ENCODE measurements at regions not wholly inside any gene's neighbourhood (a gene's known extent, or its start where the extent isn't known, plus 50 kb on each side); places are given as distances from the start of the nearest gene placed in this dataset.

- intact Hi-C loops (cut with micrococcal nuclease; ENCODE audit: unreplicated experiment), result no loop called here
- Histone ChIP-seq H3K4me1 (replicated peaks; ENCODE audit: insufficient read depth) (no peaks in the 10 kb centered on the region), H3K9me2 (ENCODE audit: insufficient read depth) (no peaks in the 10 kb centered on the region), H3K36me3 (ENCODE audit: low read depth) (no peaks in the 10 kb centered on the region), H3K27me3 (ENCODE audit: insufficient read depth, low read depth) (no peaks in the 10 kb centered on the region), H3K79me2 (ENCODE audit: low read depth) (no peaks in the 10 kb centered on the region), H2AFZ (no peak overlapping the region), H3F3A (ENCODE audit: insufficient read depth, low read depth) (no peaks in the 10 kb centered on the region), H4K20me1 (ENCODE audit: insufficient read depth) (no peaks in the 10 kb centered on the region), H3K9me3 (ENCODE audit: insufficient read depth, low read depth) (no peaks in the 10 kb centered on the region), H3K27ac (no peak overlapping the region), H3K4me2 (no peak overlapping the region), H3K4me3 (no peak overlapping the region)
- CTCF ChIA-PET, result no interaction called here
- DNase-seq, result no peak
- POLR2A ChIA-PET (ENCODE audit: unreplicated experiment), result no interaction called here
- no TSS peak for BruUV-seq (replicated peaks)
- TF ChIP-seq CTCF (conservative IDR thresholded peaks at IDR 0.05) (no peak), EZH2 (IDR thresholded peaks at IDR 0.05; ENCODE audit: low read depth) (no peak)
Observed at GRCh38 chr14:87643005-87643404, 350.0 kb downstream of the GALC start.

GRCh38 chr14:87640553-87640952 lies 352.4 kb downstream of the GALC start:
- Histone ChIP-seq H3K9me2 (ENCODE audit: insufficient read depth) (no peaks in the 10 kb centered on the region), H3K27me3 (ENCODE audit: insufficient read depth, low read depth) (no peaks in the 10 kb centered on the region), H3K79me2 (ENCODE audit: low read depth) (no peaks in the 10 kb centered on the region), H3K4me1 (replicated peaks; ENCODE audit: insufficient read depth) (no peaks in the 10 kb centered on the region), H3F3A (ENCODE audit: insufficient read depth, low read depth) (no peaks in the 10 kb centered on the region), H3K4me2 (no peak overlapping the region), H3K36me3 (ENCODE audit: low read depth) (no peaks in the 10 kb centered on the region), H3K4me3 (no peak overlapping the region), H2AFZ (no peak overlapping the region), H3K27ac (no peak overlapping the region), H4K20me1 (ENCODE audit: insufficient read depth) (no peaks in the 10 kb centered on the region), H3K9me3 (ENCODE audit: insufficient read depth, low read depth) (no peaks in the 10 kb centered on the region)
- ChIA-PET CTCF (no interaction called here), POLR2A (ENCODE audit: unreplicated experiment) (no interaction called here)
- BruUV-seq (replicated peaks), result no TSS peak
- intact Hi-C loops (cut with micrococcal nuclease; ENCODE audit: unreplicated experiment), result no loop called here
- DNase-seq, result no peak
- TF ChIP-seq EZH2 (IDR thresholded peaks at IDR 0.05; ENCODE audit: low read depth) (no peak), CTCF (conservative IDR thresholded peaks at IDR 0.05) (no peak)

- no peaks in the 10 kb centered on the region for H3K36me3 ChIP-seq (ENCODE audit: low read depth)
- TF ChIP-seq EZH2 (IDR thresholded peaks at IDR 0.05; ENCODE audit: low read depth) (no peak), CTCF (conservative IDR thresholded peaks at IDR 0.05) (no peak)
- no peak overlapping the region for H2AFZ ChIP-seq
- H3K9me2 ChIP-seq (ENCODE audit: insufficient read depth), result no peaks in the 10 kb centered on the region
- BruUV-seq (replicated peaks), result no TSS peak
- H3K9me3 ChIP-seq (ENCODE audit: insufficient read depth, low read depth), result no peaks in the 10 kb centered on the region
- no peaks in the 10 kb centered on the region for H3K79me2 ChIP-seq (ENCODE audit: low read depth)
- POLR2A ChIA-PET (ENCODE audit: unreplicated experiment), result no interaction called here
- H4K20me1 ChIP-seq (ENCODE audit: insufficient read depth), result no peaks in the 10 kb centered on the region
- no peak overlapping the region for H3K4me2 ChIP-seq
- no peak for DNase-seq
- H3F3A ChIP-seq (ENCODE audit: insufficient read depth, low read depth), result no peaks in the 10 kb centered on the region
- no peak overlapping the region for H3K27ac ChIP-seq
- H3K27me3 ChIP-seq (ENCODE audit: insufficient read depth, low read depth), result no peaks in the 10 kb centered on the region
- no peaks in the 10 kb centered on the region for H3K4me1 ChIP-seq (replicated peaks; ENCODE audit: insufficient read depth)
- CTCF ChIA-PET, result no interaction called here
- intact Hi-C loops (cut with micrococcal nuclease; ENCODE audit: unreplicated experiment), result no loop called here
- H3K4me3 ChIP-seq, result no peak overlapping the region
Observed at GRCh38 chr14:87638196-87638595, 354.8 kb downstream of the GALC start.

All from PC-9 (cell line).